ENCODE measurements at regions not wholly inside any gene's neighbourhood (a gene's known extent, or its start where the extent isn't known, plus 50 kb on each side); places are given as distances from the start of the nearest gene placed in this dataset.

- no peak for TF ChIP-seq POLR2AphosphoS5 (IDR thresholded peaks at IDR 0.05; ENCODE audit: low read depth, low read length)
- TF ChIP-seq PAX5 (IDR thresholded peaks at IDR 0.05; ENCODE audit: insufficient read depth, low read length, severe bottlenecking): no peak
- no peak for TF ChIP-seq TAF1 (IDR thresholded peaks at IDR 0.05; ENCODE audit: low read depth, low read length)
- no peak for TF ChIP-seq POLR2A (IDR thresholded peaks at IDR 0.05; ENCODE audit: low read depth, low read length)
- no peak for TF ChIP-seq SPI1 (IDR thresholded peaks at IDR 0.05; ENCODE audit: low read depth, low read length)
- TF ChIP-seq POU2F2 (IDR thresholded peaks at IDR 0.05; ENCODE audit: low read depth, low read length): no peak
Measured at GRCh38 chr17:51376739-51377138, 116.4 kb downstream of the UTP18 start.

Measured in GM12891 (cell line).